GM18858 (cell line): ENCODE measurements at regions not wholly inside any gene's neighbourhood (a gene's known extent, or its start where the extent isn't known, plus 50 kb on each side); places are given as distances from the start of the nearest gene placed in this dataset.

Source experiments
- ATAC-seq: cut with Tn5 transposase; IDR thresholded peaks from one replicate; pipeline ENCODE4 v1.9.1; 2021; ENCODE audit not compliant: unreplicated experiment

GRCh38 chr15:95588056-95588455 lies 742.4 kb upstream of the NR2F2 start:
- no peak for ATAC-seq

- ATAC-seq, result no peak
These were observed 739.9 kb upstream of the NR2F2 start for GRCh38 chr15:95590533-95591044.

- no peak for ATAC-seq
These were observed 739.2 kb upstream of the NR2F2 start for GRCh38 chr15:95591270-95591669.

- ATAC-seq, result no peak
These were observed 738.6 kb upstream of the NR2F2 start for GRCh38 chr15:95591886-95592285.

GRCh38 chr15:95594496-95594895 lies 736.0 kb upstream of the NR2F2 start:
- no peak for ATAC-seq

- ATAC-seq, result no peak
These were observed 734.7 kb upstream of the NR2F2 start for GRCh38 chr15:95595759-95596158.

- ATAC-seq, result no peak
These were observed 734.0 kb upstream of the NR2F2 start for GRCh38 chr15:95596496-95596895.

- ATAC-seq, result no peak
These were observed 732.1 kb upstream of the NR2F2 start for GRCh38 chr15:95598251-95598855.

- ATAC-seq, result no peak
These were observed 730.1 kb upstream of the NR2F2 start for GRCh38 chr15:95600367-95600766.

GRCh38 chr15:95600884-95601283 lies 729.6 kb upstream of the NR2F2 start:
- ATAC-seq, result no peak

- ATAC-seq, result no peak
These were observed 729.0 kb upstream of the NR2F2 start for GRCh38 chr15:95601525-95601924.

- no peak for ATAC-seq
These were observed 726.7 kb upstream of the NR2F2 start for GRCh38 chr15:95603802-95604201.

GRCh38 chr15:95604634-95605036 lies 725.9 kb upstream of the NR2F2 start:
- no peak for ATAC-seq

- ATAC-seq, result no peak
These were observed 725.4 kb upstream of the NR2F2 start for GRCh38 chr15:95605098-95605497.

- ATAC-seq, result no peak
These were observed 723.9 kb upstream of the NR2F2 start for GRCh38 chr15:95606551-95606950.

- no peak for ATAC-seq
These were observed 722.1 kb upstream of the NR2F2 start for GRCh38 chr15:95608371-95608770.

- ATAC-seq, result no peak
These were observed 721.4 kb upstream of the NR2F2 start for GRCh38 chr15:95609096-95609495.

GRCh38 chr15:95610945-95611344 lies 719.6 kb upstream of the NR2F2 start:
- ATAC-seq, result no peak

GRCh38 chr15:95615436-95615835 lies 715.1 kb upstream of the NR2F2 start:
- no peak for ATAC-seq

- ATAC-seq, result no peak
These were observed 714.2 kb upstream of the NR2F2 start for GRCh38 chr15:95616306-95616705.

GRCh38 chr15:95620934-95621579 lies 709.4 kb upstream of the NR2F2 start:
- no peak for ATAC-seq

GRCh38 chr15:95622843-95623242 lies 707.7 kb upstream of the NR2F2 start:
- ATAC-seq, result no peak

GRCh38 chr15:95624100-95624499 lies 706.4 kb upstream of the NR2F2 start:
- no peak for ATAC-seq
